Thyroid gland (tissue), 4 donors: ENCODE measurements at regions not wholly inside any gene's neighbourhood (a gene's known extent, or its start where the extent isn't known, plus 50 kb on each side); places are given as distances from the start of the nearest gene placed in this dataset.

Experiments used
- DNase-seq, 2 donors: peaks; one replicate each; pipeline ENCODE4 v3.0.0-alpha.2; 2019
- H3K27ac ChIP-seq, 3 donors: fragments of 200-600 bp; sonication (generic); 1 replicate in 2 of 3; 2 replicates in 1 of 3; pipeline ENCODE4 v1.5.1; 2016 to 2019; ENCODE audit warnings: mild to moderate bottlenecking in 1 of 3, moderate library complexity in 1 of 3
- H3K27me3 ChIP-seq: fragments of 200-600 bp; sonication (generic); one replicate; pipeline ENCODE4 v1.5.1; 2019
- H3K36me3 ChIP-seq, 2 donors: fragments of 200-600 bp; sonication (generic); one replicate each; pipeline ENCODE4 v1.5.1; 2016 to 2019
- H3K4me1 ChIP-seq, 2 donors: fragments of 200-600 bp; sonication (generic); one replicate each; pipeline ENCODE4 v1.5.1; 2017 to 2019
- H3K4me3 ChIP-seq, 3 donors: fragments of 200-600 bp; sonication (generic); replicated peaks in 1 of 3; 1 replicate in 2 of 3; 2 replicates in 1 of 3; pipeline ENCODE4 v1.5.1; 2016; ENCODE audit warnings: mild to moderate bottlenecking in 1 of 3
- H3K9me3 ChIP-seq: fragments of 200-600 bp; sonication (generic); one replicate; pipeline ENCODE4 v1.5.1; 2017
- CTCF ChIP-seq, 6 experiments: fragments of 200-600 bp in 3 of 6; fragments of 450-650 bp in 3 of 6; sonication (generic) in 3 of 6; IDR thresholded peaks; one replicate each; pipeline ENCODE4 v1.5.1; 2016 to 2019; ENCODE audit warnings: antibody characterized with exemption in 6 of 6, mild to moderate bottlenecking in 2 of 6, inconsistent platforms in 1 of 6, moderate library complexity in 1 of 6
- POLR2A ChIP-seq, 2 donors: fragments of 450-650 bp; IDR thresholded peaks; one replicate each; pipeline ENCODE4 v1.6.1; 2017; ENCODE audit warnings: antibody characterized with exemption in 2 of 2, mild to moderate bottlenecking in 2 of 2, moderate library complexity in 1 of 2
- WGBS, 2 donors: methylation state at CpG; one replicate each; pipeline ENCODE4 v1.1.5; 2017; 5-methylcytosine and 5-hydroxymethylcytosine counted together
- intact Hi-C: fragments of 100-400 bp; cut with DNase I; formaldehyde crosslinking; loops from one replicate; pipeline ENCODE4 v1.15.1; 2023

- TF ChIP-seq POLR2A (IDR thresholded peaks at IDR 0.05) (no peak), CTCF (IDR thresholded peaks at IDR 0.05) (no peak)
- Histone ChIP-seq H3K4me1 (no peaks in the 10 kb centered on the region), H3K36me3 (no peaks in the 10 kb centered on the region), H3K27me3 (no peaks in the 10 kb centered on the region), H3K4me3 (no peak overlapping the region), H3K27ac (no peak overlapping the region), H3K9me3 (no peaks in the 10 kb centered on the region)
- intact Hi-C loops = no loop called here
- DNase-seq = no peak
- WGBS, 2 donors = 95 to 96% methylated on average over 2 of the region's 2 CpGs
These were observed 60.0 kb upstream of the HMGA2 start for GRCh38 chr12:65764325-65764724.

GRCh38 chr12:65765436-65765813 is 58.9 kb upstream of the HMGA2 start:
- no peak for TF ChIP-seq CTCF (IDR thresholded peaks at IDR 0.05)
- TF ChIP-seq POLR2A (IDR thresholded peaks at IDR 0.05) = no peak
- no peak overlapping the region for H3K4me3 ChIP-seq
- intact Hi-C loops = no loop called here
- WGBS, 2 donors = 93 to 98% methylated on average over 2 of the region's 2 CpGs
- DNase-seq = no peak
- no peaks in the 10 kb centered on the region for H3K9me3 ChIP-seq
- H3K27ac ChIP-seq = no peak overlapping the region
- no peaks in the 10 kb centered on the region for H3K27me3 ChIP-seq
- H3K4me1 ChIP-seq = no peaks in the 10 kb centered on the region
- H3K36me3 ChIP-seq = no peaks in the 10 kb centered on the region

- intact Hi-C loops = no loop called here
- H3K4me3 ChIP-seq = no peak overlapping the region
- no peaks in the 10 kb centered on the region for H3K9me3 ChIP-seq
- no peak for TF ChIP-seq CTCF (IDR thresholded peaks at IDR 0.05)
- no peak for TF ChIP-seq POLR2A (IDR thresholded peaks at IDR 0.05)
- H3K4me1 ChIP-seq = no peaks in the 10 kb centered on the region
- H3K27ac ChIP-seq = no peak overlapping the region
- 86 to 91% methylated on average over 6 of the region's 6 CpGs for WGBS, 2 donors
- no peaks in the 10 kb centered on the region for H3K36me3 ChIP-seq
- DNase-seq = no peak
- no peaks in the 10 kb centered on the region for H3K27me3 ChIP-seq
These were observed 54.4 kb upstream of the HMGA2 start for GRCh38 chr12:65769880-65770279.
